CD4-positive, alpha-beta T cell (primary cell): ENCODE measurements at regions not wholly inside any gene's neighbourhood (a gene's known extent, or its start where the extent isn't known, plus 50 kb on each side); places are given as distances from the start of the nearest gene placed in this dataset.

Experiments
- ATAC-seq: fragments of 200-7000 bp; cut with Tn5 transposase; one replicate; pipeline ENCODE4 v1.10.0; 2022; ENCODE audit warnings: mild to moderate bottlenecking; ENCODE audit not compliant: poor library complexity
- CTCF ChIA-PET: fragments of 350-600 bp; sonication (Branson Sonifier 250); formaldehyde crosslinking; loops from one replicate; lab custom pipeline; 2021; ENCODE audit warnings: antibody characterized with exemption, inconsistent platforms; lab: Charles Lee
- POLR2A ChIA-PET: fragments of 350-600 bp; sonication (Branson Sonifier 250); formaldehyde crosslinking; loops from one replicate; lab custom pipeline; 2021; ENCODE audit warnings: antibody characterized with exemption, inconsistent platforms; lab: Charles Lee
- DNase-seq, 14 experiments: peaks; one replicate each; pipeline ENCODE4 v3.0.0-alpha.2; 2013 to 2020; ENCODE audit warnings: mixed read lengths in 2 of 14
- H3K27ac ChIP-seq, 2 donors: one replicate each; pipeline versions ENCODE4 v1.5.1 to v1.7.0; 2013; ENCODE audit warnings: low read length in 2 of 2, low read depth in 1 of 2, mild to moderate bottlenecking in 1 of 2
- H3K27me3 ChIP-seq, 2 experiments: 1 replicate in 1 of 2; 2 replicates in 1 of 2; pipeline versions ENCODE4 v1.6.1 to v1.7.0; 2013; ENCODE audit warnings: low read length in 2 of 2, control low read depth in 1 of 2, mild to moderate bottlenecking in 1 of 2, moderate library complexity in 1 of 2; ENCODE audit not compliant: insufficient read depth in 2 of 2, control insufficient read depth in 1 of 2
- H3K36me3 ChIP-seq: one replicate; pipeline ENCODE4 v1.6.1; 2013; ENCODE audit warnings: low read length, control low read depth; ENCODE audit not compliant: insufficient read depth
- H3K4me1 ChIP-seq: one replicate; pipeline ENCODE4 v1.6.1; 2013; ENCODE audit warnings: low read length, control low read depth; ENCODE audit not compliant: insufficient read depth
- H3K4me3 ChIP-seq: one replicate; pipeline ENCODE4 v1.5.1; 2013; ENCODE audit warnings: mild to moderate bottlenecking, low read length, moderate library complexity
- H3K9me3 ChIP-seq, 2 experiments: 1 replicate in 1 of 2; 2 replicates in 1 of 2; pipeline versions ENCODE4 v1.6.1 to v1.7.0; 2013; ENCODE audit warnings: low read length in 2 of 2, mild to moderate bottlenecking in 2 of 2, control low read depth in 1 of 2, moderate library complexity in 1 of 2; ENCODE audit not compliant: control insufficient read depth in 1 of 2, insufficient read depth in 1 of 2
- H3K27ac Mint-ChIP-seq: one replicate; pipeline ENCODE4 v1.8.0; 2020; ENCODE audit warnings: mixed read lengths
- H3K27me3 Mint-ChIP-seq: one replicate; pipeline ENCODE4 v1.8.0; 2021; ENCODE audit warnings: mixed read lengths
- H3K36me3 Mint-ChIP-seq: one replicate; pipeline ENCODE4 v1.8.0; 2021; ENCODE audit warnings: low read depth, mixed read lengths
- H3K4me1 Mint-ChIP-seq: one replicate; pipeline ENCODE4 v1.8.0; 2021; ENCODE audit warnings: low read depth, mixed read lengths
- H3K4me3 Mint-ChIP-seq: one replicate; pipeline ENCODE4 v1.8.0; 2020; ENCODE audit warnings: mild to moderate bottlenecking, mixed read lengths
- H3K9me3 Mint-ChIP-seq: one replicate; pipeline ENCODE4 v1.8.0; 2020; ENCODE audit warnings: mixed read lengths
- intact Hi-C, 2 experiments: fragments of 100-400 bp; cut with DNase I in 1 of 2; cut with micrococcal nuclease in 1 of 2; formaldehyde crosslinking; loops; one replicate each; pipeline versions ENCODE4 v1.15.1 to v1.9.0; 2023 to 2025; cut with DNase I, micrococcal nuclease
- TF ChIP-seq, protein P1 (sequence below): fragments of 200-600 bp; IDR thresholded peaks from one replicate; pipeline ENCODE4 v1.8.0; 2022; ENCODE audit warnings: antibody characterized with exemption, mild to moderate bottlenecking

DNA sequence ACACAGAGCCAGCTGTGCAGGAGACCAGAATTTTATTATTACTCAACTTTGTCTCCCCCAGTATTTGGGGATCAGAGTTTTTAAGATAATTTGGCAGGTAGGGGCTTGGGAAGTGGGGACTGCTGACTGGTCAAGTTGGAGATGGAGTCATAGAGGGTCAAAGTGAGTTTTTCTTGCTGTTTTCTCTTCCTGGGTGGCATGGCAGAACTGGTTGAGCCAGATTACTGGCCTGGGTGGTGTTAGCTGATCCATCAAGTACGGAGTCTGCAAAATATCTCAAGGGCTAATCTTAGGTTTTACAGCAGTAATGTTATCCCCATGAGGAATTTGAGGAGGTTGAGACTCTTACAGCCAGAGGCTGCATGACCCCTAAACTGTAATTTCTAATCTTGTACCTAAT lies 153.5 kb downstream of the OR4C45 start:
- H3K36me3 ChIP-seq: no peaks in the 10 kb centered on the region
- H3K4me3 ChIP-seq: no peak overlapping the region
- H3K27me3 Mint-ChIP-seq: no peaks in the 10 kb centered on the region
- peaks cover 18% of the 10 kb centered on the region for H3K9me3 Mint-ChIP-seq
- ChIA-PET POLR2A (no interaction called here), CTCF (no interaction called here)
- intact Hi-C loops: no loop called here
- H3K4me3 Mint-ChIP-seq: no peak overlapping the region
- TF ChIP-seq, protein P1, sequence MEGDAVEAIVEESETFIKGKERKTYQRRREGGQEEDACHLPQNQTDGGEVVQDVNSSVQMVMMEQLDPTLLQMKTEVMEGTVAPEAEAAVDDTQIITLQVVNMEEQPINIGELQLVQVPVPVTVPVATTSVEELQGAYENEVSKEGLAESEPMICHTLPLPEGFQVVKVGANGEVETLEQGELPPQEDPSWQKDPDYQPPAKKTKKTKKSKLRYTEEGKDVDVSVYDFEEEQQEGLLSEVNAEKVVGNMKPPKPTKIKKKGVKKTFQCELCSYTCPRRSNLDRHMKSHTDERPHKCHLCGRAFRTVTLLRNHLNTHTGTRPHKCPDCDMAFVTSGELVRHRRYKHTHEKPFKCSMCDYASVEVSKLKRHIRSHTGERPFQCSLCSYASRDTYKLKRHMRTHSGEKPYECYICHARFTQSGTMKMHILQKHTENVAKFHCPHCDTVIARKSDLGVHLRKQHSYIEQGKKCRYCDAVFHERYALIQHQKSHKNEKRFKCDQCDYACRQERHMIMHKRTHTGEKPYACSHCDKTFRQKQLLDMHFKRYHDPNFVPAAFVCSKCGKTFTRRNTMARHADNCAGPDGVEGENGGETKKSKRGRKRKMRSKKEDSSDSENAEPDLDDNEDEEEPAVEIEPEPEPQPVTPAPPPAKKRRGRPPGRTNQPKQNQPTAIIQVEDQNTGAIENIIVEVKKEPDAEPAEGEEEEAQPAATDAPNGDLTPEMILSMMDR: no peak
- DNase-seq (no peak), ATAC-seq (no peak)
- H3K9me3 ChIP-seq: peaks cover 0 to 13% of the 10 kb centered on the region in 2 experiments
- no peak overlapping the region for H3K27ac ChIP-seq
- H3K27me3 ChIP-seq: no peaks in the 10 kb centered on the region
- H3K4me1 ChIP-seq: no peaks in the 10 kb centered on the region
- no peak overlapping the region for H3K27ac Mint-ChIP-seq
- H3K4me1 Mint-ChIP-seq: no peaks in the 10 kb centered on the region
- H3K36me3 Mint-ChIP-seq: no peaks in the 10 kb centered on the region

DNA sequence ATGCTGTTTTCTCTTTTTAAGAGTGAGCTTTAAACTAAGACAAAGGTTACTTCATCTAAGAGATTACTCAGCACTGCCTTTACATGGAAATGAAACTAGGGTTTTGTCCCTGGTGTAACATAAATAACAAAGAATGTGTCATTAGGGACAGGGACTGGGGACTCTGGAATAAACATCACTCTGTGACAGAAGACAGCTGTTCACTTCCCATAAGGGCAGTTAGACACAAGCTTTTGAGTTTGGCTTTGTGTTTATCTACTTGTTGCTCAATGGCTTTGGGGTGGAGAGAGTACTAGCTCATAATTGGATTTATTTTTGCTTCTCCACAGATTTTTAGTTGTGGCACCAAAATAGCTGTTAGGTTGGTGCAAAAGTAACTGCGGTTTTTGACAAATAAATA lies 154.5 kb downstream of the OR4C45 start:
- POLR2A ChIA-PET: no interaction called here
- no peaks in the 10 kb centered on the region for H3K27me3 Mint-ChIP-seq
- H3K4me1 Mint-ChIP-seq: no peaks in the 10 kb centered on the region
- H3K27ac Mint-ChIP-seq: no peak overlapping the region
- Histone ChIP-seq H3K9me3 (peaks cover 0 to 13% of the 10 kb centered on the region in 2 experiments), H3K27me3 (no peaks in the 10 kb centered on the region), H3K4me3 (no peak overlapping the region), H3K36me3 (no peaks in the 10 kb centered on the region), H3K27ac (no peak overlapping the region), H3K4me1 (no peaks in the 10 kb centered on the region)
- ATAC-seq (no peak), DNase-seq (no peak)
- no peak overlapping the region for H3K4me3 Mint-ChIP-seq
- H3K36me3 Mint-ChIP-seq: no peaks in the 10 kb centered on the region
- TF ChIP-seq, protein P1: no peak
- peaks cover 18% of the 10 kb centered on the region for H3K9me3 Mint-ChIP-seq
- CTCF ChIA-PET: no interaction called here
- intact Hi-C loops: no loop called here

DNA sequence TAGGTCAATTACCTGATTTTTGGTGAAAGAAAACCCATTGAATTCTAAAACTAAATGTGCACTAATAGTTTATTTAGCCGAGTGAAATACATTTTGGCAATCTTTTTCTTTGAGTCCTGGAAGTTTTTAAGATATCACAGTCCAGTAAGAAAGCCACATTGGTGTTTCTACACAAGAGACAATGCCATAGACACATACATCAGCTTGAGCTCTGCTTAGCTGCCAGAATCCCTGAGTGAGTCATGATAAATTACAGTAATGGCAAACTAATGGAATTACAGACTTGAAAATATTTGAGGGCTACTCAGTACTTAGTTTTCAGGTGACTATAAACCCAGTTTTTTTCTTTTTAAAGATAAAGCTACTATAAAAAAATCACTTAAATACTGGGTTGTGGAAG lies 155.4 kb downstream of the OR4C45 start:
- no peaks in the 10 kb centered on the region for H3K36me3 ChIP-seq

More for the DNA sequence above, 155.4 kb downstream of the OR4C45 start:
- Histone ChIP-seq H3K4me3 (no peak overlapping the region), H3K27ac (no peak overlapping the region), H3K4me1 (no peaks in the 10 kb centered on the region), H3K27me3 (no peaks in the 10 kb centered on the region), H3K9me3 (peaks cover 0 to 10% of the 10 kb centered on the region in 2 experiments)
- ChIA-PET POLR2A (no interaction called here), CTCF (no interaction called here)
- H3K4me1 Mint-ChIP-seq: no peaks in the 10 kb centered on the region
- ATAC-seq (no peak), DNase-seq (no peak)
- H3K4me3 Mint-ChIP-seq: no peak overlapping the region
- TF ChIP-seq, protein P1: no peak
- no peak overlapping the region for H3K27ac Mint-ChIP-seq
- no peaks in the 10 kb centered on the region for H3K27me3 Mint-ChIP-seq
- peaks cover 18% of the 10 kb centered on the region for H3K9me3 Mint-ChIP-seq
- intact Hi-C loops: no loop called here
- no peaks in the 10 kb centered on the region for H3K36me3 Mint-ChIP-seq
